ENCODE measurements at regions not wholly inside any gene's neighbourhood (a gene's known extent, or its start where the extent isn't known, plus 50 kb on each side); places are given as distances from the start of the nearest gene placed in this dataset.
A peak's percentile ranks its signal among the peaks of the same experiment; 100 is the strongest.

DNA sequence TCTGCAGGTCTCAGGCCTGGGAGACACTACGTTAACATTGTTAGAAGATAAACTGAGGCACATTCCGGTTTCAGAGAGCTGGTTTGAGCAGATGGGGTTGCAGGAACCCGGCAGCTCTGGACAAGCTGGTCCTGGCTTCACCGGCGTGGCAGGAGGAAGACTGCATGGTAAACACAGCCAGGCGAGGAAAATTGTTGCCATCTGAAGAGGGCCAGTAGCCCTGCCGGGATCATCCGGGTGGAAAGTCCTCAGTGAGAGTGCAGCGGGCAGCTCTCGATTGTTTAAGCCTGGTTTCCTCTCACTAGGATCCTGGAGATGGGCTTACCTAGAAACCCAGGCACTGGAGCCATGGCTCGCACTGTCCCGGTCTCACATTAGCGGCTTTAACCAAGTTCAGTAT is 226.9 kb downstream of the IRX2 start:
- DNase-seq (ENCODE audit: low spot score) (no peak), ATAC-seq (no peak)
- no peak overlapping the region for H2AFZ ChIP-seq
- no peaks in the 10 kb centered on the region for H3K79me2 ChIP-seq (replicated peaks; ENCODE audit: insufficient read depth)
- H3K4me3 ChIP-seq: no peak overlapping the region
- no peaks in the 10 kb centered on the region for H4K20me1 ChIP-seq (replicated peaks; ENCODE audit: insufficient read depth)
- H3K4me1 ChIP-seq (ENCODE audit: insufficient read depth): no peaks in the 10 kb centered on the region
- H3K27ac ChIP-seq (ENCODE audit: low read depth): no peak overlapping the region
- Mint-ChIP-seq H3K27ac (no peak overlapping the region), H3K27me3 (ENCODE audit: insufficient read depth, low read depth, poor library complexity) (peaks cover 7% of the 10 kb centered on the region), H3K4me1 (peaks cover 7% of the 10 kb centered on the region; the same call in 1 of the 3 replicates), H3K36me3 (ENCODE audit: low read depth) (no peaks in the 10 kb centered on the region), H3K4me3 (no peak overlapping the region), H3K9me3 (peaks cover 4% of the 10 kb centered on the region; the same call in 1 of the 3 replicates)
- no peaks in the 10 kb centered on the region for H3F3A ChIP-seq (replicated peaks; ENCODE audit: low read depth)
- H3K4me2 ChIP-seq: no peak overlapping the region
- H3K27me3 ChIP-seq (ENCODE audit: insufficient read depth): no peaks in the 10 kb centered on the region
- H3K9me2 ChIP-seq (ENCODE audit: insufficient read depth): no peaks in the 10 kb centered on the region
- no peaks in the 10 kb centered on the region for H3K36me3 ChIP-seq (ENCODE audit: insufficient read depth)
- TF ChIP-seq, protein P1, sequence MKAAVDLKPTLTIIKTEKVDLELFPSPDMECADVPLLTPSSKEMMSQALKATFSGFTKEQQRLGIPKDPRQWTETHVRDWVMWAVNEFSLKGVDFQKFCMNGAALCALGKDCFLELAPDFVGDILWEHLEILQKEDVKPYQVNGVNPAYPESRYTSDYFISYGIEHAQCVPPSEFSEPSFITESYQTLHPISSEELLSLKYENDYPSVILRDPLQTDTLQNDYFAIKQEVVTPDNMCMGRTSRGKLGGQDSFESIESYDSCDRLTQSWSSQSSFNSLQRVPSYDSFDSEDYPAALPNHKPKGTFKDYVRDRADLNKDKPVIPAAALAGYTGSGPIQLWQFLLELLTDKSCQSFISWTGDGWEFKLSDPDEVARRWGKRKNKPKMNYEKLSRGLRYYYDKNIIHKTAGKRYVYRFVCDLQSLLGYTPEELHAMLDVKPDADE (IDR thresholded peaks at IDR 0.05): no peak
- TF ChIP-seq, protein P2, sequence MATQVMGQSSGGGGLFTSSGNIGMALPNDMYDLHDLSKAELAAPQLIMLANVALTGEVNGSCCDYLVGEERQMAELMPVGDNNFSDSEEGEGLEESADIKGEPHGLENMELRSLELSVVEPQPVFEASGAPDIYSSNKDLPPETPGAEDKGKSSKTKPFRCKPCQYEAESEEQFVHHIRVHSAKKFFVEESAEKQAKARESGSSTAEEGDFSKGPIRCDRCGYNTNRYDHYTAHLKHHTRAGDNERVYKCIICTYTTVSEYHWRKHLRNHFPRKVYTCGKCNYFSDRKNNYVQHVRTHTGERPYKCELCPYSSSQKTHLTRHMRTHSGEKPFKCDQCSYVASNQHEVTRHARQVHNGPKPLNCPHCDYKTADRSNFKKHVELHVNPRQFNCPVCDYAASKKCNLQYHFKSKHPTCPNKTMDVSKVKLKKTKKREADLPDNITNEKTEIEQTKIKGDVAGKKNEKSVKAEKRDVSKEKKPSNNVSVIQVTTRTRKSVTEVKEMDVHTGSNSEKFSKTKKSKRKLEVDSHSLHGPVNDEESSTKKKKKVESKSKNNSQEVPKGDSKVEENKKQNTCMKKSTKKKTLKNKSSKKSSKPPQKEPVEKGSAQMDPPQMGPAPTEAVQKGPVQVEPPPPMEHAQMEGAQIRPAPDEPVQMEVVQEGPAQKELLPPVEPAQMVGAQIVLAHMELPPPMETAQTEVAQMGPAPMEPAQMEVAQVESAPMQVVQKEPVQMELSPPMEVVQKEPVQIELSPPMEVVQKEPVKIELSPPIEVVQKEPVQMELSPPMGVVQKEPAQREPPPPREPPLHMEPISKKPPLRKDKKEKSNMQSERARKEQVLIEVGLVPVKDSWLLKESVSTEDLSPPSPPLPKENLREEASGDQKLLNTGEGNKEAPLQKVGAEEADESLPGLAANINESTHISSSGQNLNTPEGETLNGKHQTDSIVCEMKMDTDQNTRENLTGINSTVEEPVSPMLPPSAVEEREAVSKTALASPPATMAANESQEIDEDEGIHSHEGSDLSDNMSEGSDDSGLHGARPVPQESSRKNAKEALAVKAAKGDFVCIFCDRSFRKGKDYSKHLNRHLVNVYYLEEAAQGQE (IDR thresholded peaks at IDR 0.05; ENCODE audit: unreplicated experiment): no peak

DNA sequence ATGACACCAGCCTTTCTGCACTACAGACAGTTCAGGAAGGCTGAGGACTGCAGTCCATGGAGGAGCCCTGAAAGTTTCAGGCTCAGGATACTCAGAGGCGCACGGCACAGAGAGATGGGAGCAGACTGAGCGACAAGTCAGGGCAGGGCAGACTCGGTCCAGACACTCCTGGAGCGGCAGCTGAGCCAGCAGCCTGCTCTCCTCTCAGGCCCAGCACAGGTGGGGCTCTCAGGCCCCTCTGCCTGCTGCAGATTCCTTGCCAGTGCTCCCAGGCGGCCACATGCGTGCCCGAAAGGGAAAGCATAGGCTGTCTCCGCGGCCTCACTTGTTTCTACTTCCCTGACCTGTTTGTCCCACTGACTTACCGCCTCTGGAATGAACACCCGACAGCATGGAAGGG is 228.3 kb downstream of the IRX2 start:
- Histone ChIP-seq H4K20me1 (replicated peaks; ENCODE audit: insufficient read depth) (no peaks in the 10 kb centered on the region), H3K36me3 (ENCODE audit: insufficient read depth) (no peaks in the 10 kb centered on the region), H3K9me2 (ENCODE audit: insufficient read depth) (no peaks in the 10 kb centered on the region), H3K4me2 (no peak overlapping the region), H3F3A (replicated peaks; ENCODE audit: low read depth) (no peaks in the 10 kb centered on the region), H3K27me3 (ENCODE audit: insufficient read depth) (no peaks in the 10 kb centered on the region), H2AFZ (no peak overlapping the region), H3K27ac (ENCODE audit: low read depth) (no peak overlapping the region), H3K4me1 (ENCODE audit: insufficient read depth) (no peaks in the 10 kb centered on the region), H3K79me2 (replicated peaks; ENCODE audit: insufficient read depth) (no peaks in the 10 kb centered on the region), H3K4me3 (no peak overlapping the region)
- no peak for DNase-seq (ENCODE audit: low spot score)
- ATAC-seq: peak; percentile 54
- Mint-ChIP-seq H3K27me3 (ENCODE audit: insufficient read depth, low read depth, poor library complexity) (peaks cover 7% of the 10 kb centered on the region), H3K9me3 (peaks cover 4% of the 10 kb centered on the region; the same call in 1 of the 3 replicates), H3K27ac (no peak overlapping the region), H3K36me3 (ENCODE audit: low read depth) (no peaks in the 10 kb centered on the region), H3K4me1 (peaks cover 7% of the 10 kb centered on the region; the same call in 1 of the 3 replicates), H3K4me3 (no peak overlapping the region)
- TF ChIP-seq CREB1 (CRISPR knock-in tag; IDR thresholded peaks at IDR 0.05; ENCODE audit: low read depth): no peak
- TF ChIP-seq, protein P1 (IDR thresholded peaks at IDR 0.05): no peak
- TF ChIP-seq ZNF331 (CRISPR knock-in tag; IDR thresholded peaks at IDR 0.05; ENCODE audit: low read depth): no peak
- no peak for TF ChIP-seq POLR2AphosphoS5 (IDR thresholded peaks at IDR 0.05; ENCODE audit: low read depth)

All from GM23338 (cell line).